Motor neuron (in vitro differentiated cells): ENCODE measurements at regions not wholly inside any gene's neighbourhood (a gene's known extent, or its start where the extent isn't known, plus 50 kb on each side); places are given as distances from the start of the nearest gene placed in this dataset.
"Not testable (repeated sequence)": the region's sequence is repeated elsewhere in the genome, so short reads cannot be mapped to it uniquely, and the experiment has no call there.

Experiments used
- ATAC-seq, 8 experiments: fragments of 200-7000 bp; cut with Tn5 transposase; replicated peaks in 6 of 8; 2 replicates each; pipeline ENCODE4 v1.8.0; 2021; ENCODE audit warnings: mild to moderate bottlenecking in 8 of 8, moderate library complexity in 8 of 8
- H3K27ac ChIP-seq, 2 donors: fragments of 250-450 bp; sonication (Bioruptor Pico); 2 replicates each; pipeline ENCODE4 v1.9.0; 2021; ENCODE audit warnings: antibody characterized with exemption in 2 of 2, mild to moderate bottlenecking in 2 of 2, moderate library complexity in 1 of 2
- H3K4me1 ChIP-seq, 2 donors: fragments of 250-450 bp; sonication (Bioruptor Pico); replicated peaks in 1 of 2; 2 replicates each; pipeline ENCODE4 v1.6.1; 2021; ENCODE audit warnings: antibody characterized with exemption in 2 of 2, mild to moderate bottlenecking in 2 of 2, moderate library complexity in 1 of 2
- H3K4me3 ChIP-seq, 5 donors: fragments of 250-450 bp; sonication (Bioruptor Pico); 2 replicates each; pipeline ENCODE4 v1.9.0; 2021; ENCODE audit warnings: antibody characterized with exemption in 5 of 5, mild to moderate bottlenecking in 5 of 5, moderate library complexity in 4 of 5
- WGBS, 10 experiments: fragments of 450-650 bp; shearing (Covaris generic); methylation state at CpG; one replicate each; pipeline ENCODE4 v1.0.0; 2022; 5-methylcytosine and 5-hydroxymethylcytosine counted together
- in situ Hi-C, 9 experiments: fragments of 400-800 bp; cut with MboI; loops; one replicate each; pipeline ENCODE4 v1.15.0; 2021; ENCODE audit warnings: low sequenced_read_pairs in 9 of 9, low pct_unique_long_range_greater_than_20kb in 2 of 9; ENCODE audit not compliant: unreplicated experiment in 9 of 9

DNA sequence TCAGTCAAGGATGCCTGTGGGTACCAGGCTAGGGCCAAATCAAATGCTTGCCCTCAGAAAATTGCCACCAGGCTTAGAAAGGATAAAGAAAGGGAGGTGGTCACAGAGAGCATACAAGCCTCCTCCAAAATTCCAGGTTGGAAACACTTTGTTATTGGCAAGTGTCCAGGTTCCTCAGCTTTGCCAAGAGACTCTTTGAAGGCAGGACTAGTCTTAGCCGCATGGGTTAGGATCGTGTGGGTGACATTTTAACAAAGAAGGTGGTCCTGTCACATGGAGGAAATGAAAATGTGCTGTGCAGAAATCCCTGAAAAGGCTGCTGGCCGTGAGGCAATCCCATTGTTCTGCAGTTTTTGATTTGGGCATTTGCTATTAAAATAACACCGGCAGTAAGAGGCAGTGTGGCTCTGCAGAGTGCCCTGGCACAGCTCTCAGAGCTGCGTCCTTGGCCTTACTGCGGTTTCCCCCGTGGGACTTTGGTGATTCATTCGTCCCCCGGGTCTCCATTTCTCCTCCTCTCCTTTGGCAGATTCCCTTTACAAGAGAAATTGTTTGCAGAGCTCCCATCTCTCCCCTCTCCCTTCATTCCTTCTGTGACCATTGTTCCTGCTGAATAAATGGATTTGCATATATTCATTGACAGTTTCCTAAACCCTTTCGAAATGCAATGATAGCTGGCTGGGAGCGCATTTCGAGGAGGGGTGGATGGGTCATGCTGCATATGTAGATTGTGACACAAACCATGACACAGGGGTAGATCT is 187.3 kb downstream of the VAPA start:
- H3K4me3 ChIP-seq: no peak overlapping the region
- peaks cover 22 to 25% of the 10 kb centered on the region in 2 donors for H3K4me1 ChIP-seq

DNA sequence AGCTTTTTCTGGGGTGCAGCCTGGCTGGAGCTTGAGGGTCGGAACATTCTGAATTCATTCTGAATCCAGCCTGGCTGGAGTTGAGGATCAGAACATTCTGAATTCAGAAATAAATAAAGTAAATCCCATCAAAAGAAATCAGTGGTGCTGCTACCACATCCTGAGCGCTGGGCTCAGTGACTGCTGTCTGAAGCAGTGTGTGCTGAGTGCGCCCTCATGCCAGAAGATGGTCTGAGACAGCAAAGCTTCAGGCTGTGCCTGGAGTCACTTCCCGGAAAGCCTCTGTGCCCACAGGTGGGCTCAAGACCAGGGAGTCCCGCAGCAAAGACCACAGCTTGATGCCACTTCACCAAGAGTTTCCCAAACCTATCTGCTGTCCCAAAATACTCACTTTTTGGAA is 187.9 kb downstream of the VAPA start:
- 0 to 82% (median 17%) methylated on average over 1 to 4 of the region's 5 CpGs; no CpG with 5 or more reads in 5 of the 10 experiments for WGBS, 10 experiments
- peak; percentile 6 to 56 (median 46) for ATAC-seq
- Histone ChIP-seq H3K27ac (peak overlapping the region; percentile 40 to 45), H3K4me3 (no peak overlapping the region), H3K4me1 (peaks cover 22 to 25% of the 10 kb centered on the region in 2 donors)
- in situ Hi-C loops: no loop called here

More for the DNA sequence above, 187.3 kb downstream of the VAPA start:
- in situ Hi-C loops: no loop called here
- H3K27ac ChIP-seq: peak overlapping the region; percentile 40 to 45
- 0 to 51% (median 20%) methylated on average over 1 to 11 of the region's 12 CpGs; no CpG with 5 or more reads in 2 of the 10 experiments for WGBS, 10 experiments
- ATAC-seq: peak; percentile 64 to 95 (median 94)

DNA sequence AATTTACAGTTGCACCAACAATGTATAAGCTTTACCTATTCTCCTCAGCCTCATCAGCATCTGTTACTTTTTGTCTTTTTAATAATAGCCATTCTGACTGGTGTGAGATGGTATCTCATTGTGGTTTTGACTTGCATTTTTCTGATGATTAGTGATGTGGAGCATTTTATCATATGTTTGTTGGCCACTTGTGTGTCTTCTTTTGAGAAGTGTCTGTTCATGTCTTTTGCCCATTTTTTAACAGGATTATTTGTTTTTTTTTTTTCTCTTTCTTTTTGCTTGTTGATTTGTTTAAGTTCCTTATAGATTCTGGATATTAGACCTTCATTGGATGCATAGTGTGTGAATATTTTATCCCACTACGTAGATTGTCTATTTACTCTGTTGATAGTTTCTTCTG is 191.3 kb downstream of the VAPA start:
- in situ Hi-C loops, H3K27ac ChIP-seq, ATAC-seq, H3K4me3 ChIP-seq: not testable (repeated sequence)
- WGBS, 10 experiments: 22 to 92% (median 76%) methylated on average over 1 of the region's 1 CpG; no CpG with 5 or more reads in 1 of the 10 experiments
- H3K4me1 ChIP-seq: peaks cover 20 to 23% of the 10 kb centered on the region in 2 donors

DNA sequence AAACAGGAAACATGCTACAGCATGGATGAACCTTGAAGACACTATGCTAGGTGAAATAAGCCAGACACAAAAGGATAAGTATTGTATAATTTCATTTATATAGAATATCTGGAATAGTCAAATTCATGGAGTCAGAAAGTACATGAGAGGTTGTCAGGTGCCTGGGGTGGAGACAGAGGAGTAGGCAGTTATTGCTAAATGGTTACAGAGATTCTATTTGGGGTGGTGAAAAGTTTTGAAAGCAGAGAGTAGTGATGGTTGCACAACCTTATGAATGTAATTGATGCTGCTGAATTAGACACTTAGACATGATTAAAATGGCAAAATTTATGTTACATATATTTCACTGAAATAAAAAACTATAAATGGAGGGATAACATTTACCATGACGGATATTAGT is 197.4 kb downstream of the VAPA start:
- in situ Hi-C loops: no loop called here
- WGBS, 10 experiments: 83 to 100% (median 100%) methylated on average over 1 of the region's 1 CpG; no CpG with 5 or more reads in 1 of the 10 experiments
- peak in 2 of 8 experiments; percentile 16 to 22 for ATAC-seq
- Histone ChIP-seq H3K4me1 (peaks cover 5 to 7% of the 10 kb centered on the region in 2 donors), H3K27ac (no peak overlapping the region), H3K4me3 (no peak overlapping the region)

DNA sequence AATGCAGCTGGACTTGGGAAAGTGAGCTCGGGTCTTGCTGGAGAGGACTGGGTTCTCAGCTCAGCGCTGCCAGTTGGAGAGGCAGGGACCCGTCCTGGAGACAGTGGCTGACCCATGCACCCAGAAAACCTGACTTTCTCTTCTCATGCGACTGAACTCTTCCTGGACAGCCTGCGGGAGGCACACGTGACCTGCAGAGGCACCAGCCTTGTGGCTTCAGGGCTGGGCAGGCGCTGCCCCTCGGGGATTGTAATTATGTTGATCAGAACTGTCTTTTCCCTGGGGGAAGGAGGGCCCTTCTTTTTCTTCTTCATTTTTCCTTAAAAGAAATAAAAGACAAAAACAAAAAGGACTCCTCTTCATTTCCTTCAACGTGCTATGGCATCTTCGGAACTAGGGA is 198.1 kb downstream of the VAPA start:
- WGBS, 10 experiments: 20 to 93% (median 78%) methylated on average over 1 to 9 of the region's 10 CpGs; no CpG with 5 or more reads in 1 of the 10 experiments
- no peak overlapping the region for H3K4me3 ChIP-seq
- ATAC-seq: peak in 3 of 8 experiments; percentile 25 to 64 (median 60)
- in situ Hi-C loops: no loop called here
- peaks cover 7 to 10% of the 10 kb centered on the region in 2 donors for H3K4me1 ChIP-seq
- H3K27ac ChIP-seq: no peak overlapping the region

DNA sequence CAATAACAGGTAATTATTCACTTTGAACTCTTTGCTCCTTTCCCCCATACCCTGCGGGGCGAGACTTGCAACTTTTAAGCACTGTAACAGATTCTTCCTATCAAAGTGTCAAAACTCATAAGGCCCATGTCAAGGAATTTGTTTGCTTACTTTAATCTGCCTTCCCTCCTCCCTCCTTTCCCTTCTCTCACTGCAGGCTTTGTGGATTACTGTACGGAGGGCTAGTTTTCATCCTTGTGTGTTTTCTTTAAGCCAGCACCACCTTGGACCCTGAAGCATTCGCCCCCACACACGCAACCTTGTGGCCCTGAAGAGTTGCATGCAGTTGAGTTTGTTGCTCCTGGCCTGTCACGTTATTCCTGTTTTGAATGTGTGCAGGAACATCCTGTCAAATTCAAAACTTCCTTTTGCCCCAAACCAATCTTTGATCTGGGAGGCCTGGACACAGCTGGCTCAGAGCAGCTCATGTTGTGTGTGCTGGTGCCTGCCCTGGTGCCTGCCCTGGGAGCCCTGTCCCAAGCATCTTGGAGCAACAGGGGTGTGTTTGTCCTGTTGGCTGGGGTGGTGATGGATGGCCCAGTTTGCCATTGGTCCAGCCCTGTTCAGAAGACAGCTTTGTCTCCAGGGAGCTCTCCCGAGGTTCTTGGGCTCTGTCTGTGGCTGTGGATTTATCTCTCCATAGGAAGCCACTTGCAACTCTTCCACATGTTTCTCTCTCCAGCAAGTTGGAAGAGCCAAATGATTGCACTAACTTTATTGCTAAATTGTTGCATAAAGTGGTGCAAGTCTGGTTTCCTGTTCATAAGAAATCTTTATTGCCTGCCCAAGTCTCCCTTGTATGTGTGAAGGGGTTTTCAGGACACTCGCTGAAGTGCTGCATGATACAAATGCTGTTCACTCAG is 199.6 kb downstream of the VAPA start:
- Histone ChIP-seq H3K27ac (no peak overlapping the region), H3K4me1 (peaks cover 7 to 10% of the 10 kb centered on the region in 2 donors), H3K4me3 (no peak overlapping the region)
- 84 to 100% (median 93%) methylated on average over 1 to 8 of the region's 8 CpGs; no CpG with 5 or more reads in 1 of the 10 experiments for WGBS, 10 experiments
- in situ Hi-C loops: no loop called here
- ATAC-seq: peak in 2 of 8 experiments; percentile 16 to 33

DNA sequence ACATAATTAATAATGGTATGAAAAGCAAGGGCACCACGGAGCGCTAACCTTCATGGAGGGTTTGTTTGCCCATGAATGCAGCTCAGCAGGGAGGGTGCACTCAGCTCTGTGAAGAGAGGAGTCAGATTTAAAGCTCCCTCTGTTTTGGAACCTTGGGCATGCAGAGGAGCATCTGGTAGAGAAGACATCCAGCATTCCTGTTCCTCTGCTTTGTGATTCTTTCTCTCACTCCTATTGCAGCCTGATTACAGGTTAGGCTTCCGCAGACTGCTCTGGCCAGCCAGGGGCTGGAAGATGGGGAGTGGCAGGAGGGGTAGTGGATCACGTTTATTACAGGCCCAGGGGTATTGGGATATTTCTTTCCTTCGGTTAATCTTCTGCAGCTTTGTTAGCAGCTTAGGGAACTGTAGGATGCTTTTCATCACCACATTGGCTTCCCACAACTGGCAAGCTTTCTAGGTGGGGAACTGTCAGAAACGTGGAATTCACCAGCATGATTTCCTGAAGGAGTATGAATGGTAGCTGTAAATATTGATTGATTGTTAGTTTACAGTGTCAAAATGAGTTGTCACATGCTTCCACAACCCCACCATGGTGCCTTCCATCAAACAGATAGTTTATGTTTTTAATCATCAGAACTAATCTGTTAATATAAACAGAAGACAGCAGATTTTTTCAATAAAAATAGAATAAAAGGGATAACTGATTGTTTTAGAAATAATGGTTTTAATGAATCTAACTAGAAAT is 201.1 kb downstream of the VAPA start:
- in situ Hi-C loops: no loop called here
- WGBS, 10 experiments: 20 to 100% (median 75%) methylated on average over 1 to 3 of the region's 6 CpGs; no CpG with 5 or more reads in 2 of the 10 experiments
- H3K4me3 ChIP-seq: no peak overlapping the region
- H3K27ac ChIP-seq: no peak overlapping the region
- ATAC-seq: peak in 1 of 8 experiments; percentile 53
- peaks cover 7 to 10% of the 10 kb centered on the region in 2 donors for H3K4me1 ChIP-seq

DNA sequence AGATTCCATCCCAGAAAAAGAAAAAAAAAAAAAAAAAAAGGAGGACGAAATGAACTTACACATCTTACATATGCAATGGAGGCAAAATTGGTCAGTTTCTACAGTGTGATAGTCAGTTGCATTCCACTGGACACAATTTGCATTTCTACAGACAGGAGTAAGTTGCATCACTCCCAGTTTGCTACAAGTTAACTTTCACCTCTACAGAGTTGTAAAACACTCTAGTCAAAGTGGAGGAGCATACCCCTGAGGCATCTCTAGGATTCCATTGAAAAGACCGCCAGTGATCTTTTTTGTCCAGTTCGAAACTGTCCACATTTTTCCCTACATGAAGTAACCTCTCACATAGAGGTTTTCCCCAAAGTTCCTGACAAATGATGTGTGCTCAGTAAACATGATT is 202.8 kb downstream of the VAPA start:
- H3K27ac ChIP-seq: no peak overlapping the region
- peak in 1 of 8 experiments; percentile 31 for ATAC-seq
- no peak overlapping the region for H3K4me3 ChIP-seq
- peaks cover 7 to 10% of the 10 kb centered on the region in 2 donors for H3K4me1 ChIP-seq
- WGBS, 10 experiments: 60 to 94% (median 87%) methylated on average over 1 to 3 of the region's 3 CpGs
- in situ Hi-C loops: no loop called here

DNA sequence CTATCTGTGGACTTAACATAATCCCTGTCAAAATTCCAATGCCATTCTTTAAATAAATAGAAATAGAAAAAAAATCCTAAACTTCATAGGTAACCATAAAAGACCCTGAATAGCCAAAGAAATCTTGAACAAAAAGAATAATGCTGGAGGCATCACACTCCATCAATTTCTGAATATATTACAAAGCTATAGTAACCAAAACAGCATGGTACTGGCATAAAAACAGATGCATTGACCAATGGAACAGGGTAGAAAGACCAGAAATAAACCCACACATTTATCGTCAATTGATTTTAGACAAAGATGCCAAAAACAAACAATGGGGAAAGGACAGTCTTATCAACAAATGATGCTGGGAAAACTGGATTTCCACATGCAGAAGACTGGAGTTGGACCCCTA is 205.7 kb downstream of the VAPA start:
- no peak overlapping the region for H3K27ac ChIP-seq
- H3K4me1 ChIP-seq: peaks cover 7 to 11% of the 10 kb centered on the region in 2 donors
- in situ Hi-C loops: no loop called here
- WGBS, 10 experiments: 67 to 100% (median 100%) methylated on average over 1 of the region's 1 CpG; no CpG with 5 or more reads in 2 of the 10 experiments
- no peak for ATAC-seq
- H3K4me3 ChIP-seq: no peak overlapping the region

DNA sequence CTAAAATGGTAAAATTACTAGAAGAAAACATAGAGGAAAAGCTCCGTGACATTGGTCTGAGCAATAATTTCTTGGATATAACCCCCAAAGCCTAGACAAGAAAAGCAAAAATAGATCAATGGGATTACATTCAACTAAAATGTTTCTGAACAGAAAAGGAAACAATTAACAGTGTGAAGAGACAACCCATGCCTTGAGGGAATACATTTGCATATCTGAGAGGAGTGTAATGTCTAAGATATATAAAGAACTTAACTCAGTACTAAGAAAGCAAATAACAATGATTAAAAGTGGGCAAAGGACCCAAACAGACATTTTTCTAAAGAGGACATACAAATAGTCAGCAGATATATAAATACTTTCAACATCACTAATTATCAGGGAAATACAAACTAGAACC is 206.2 kb downstream of the VAPA start:
- in situ Hi-C loops: no loop called here
- no peak overlapping the region for H3K4me3 ChIP-seq
- no peak for ATAC-seq
- WGBS, 10 experiments: 78 to 100% (median 94%) methylated on average over 1 of the region's 1 CpG; no CpG with 5 or more reads in 1 of the 10 experiments
- peaks cover 2 to 10% of the 10 kb centered on the region in 2 donors for H3K4me1 ChIP-seq
- no peak overlapping the region for H3K27ac ChIP-seq

DNA sequence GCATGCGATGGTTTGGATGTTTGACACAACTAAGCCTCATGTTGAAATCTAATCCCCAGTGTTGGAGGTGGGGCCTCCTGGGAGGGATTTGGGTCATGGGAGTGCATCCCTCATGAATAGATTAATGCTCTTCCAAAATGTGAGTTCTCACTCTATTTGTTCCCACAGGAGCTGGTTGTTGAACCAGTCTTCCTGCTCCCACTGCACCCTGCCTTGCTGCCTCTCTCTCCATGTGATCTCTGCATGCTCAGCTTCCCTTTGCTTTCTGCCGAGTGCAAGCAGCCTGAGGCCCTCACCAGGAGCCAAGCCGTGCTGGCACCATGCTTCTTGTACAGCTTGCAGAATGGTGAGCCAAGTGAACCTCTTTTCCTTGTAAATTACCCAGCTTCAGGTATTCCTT is 206.8 kb downstream of the VAPA start:
- in situ Hi-C loops: no loop called here
- ATAC-seq: peak in 2 of 8 experiments; percentile 8 to 12

DNA sequence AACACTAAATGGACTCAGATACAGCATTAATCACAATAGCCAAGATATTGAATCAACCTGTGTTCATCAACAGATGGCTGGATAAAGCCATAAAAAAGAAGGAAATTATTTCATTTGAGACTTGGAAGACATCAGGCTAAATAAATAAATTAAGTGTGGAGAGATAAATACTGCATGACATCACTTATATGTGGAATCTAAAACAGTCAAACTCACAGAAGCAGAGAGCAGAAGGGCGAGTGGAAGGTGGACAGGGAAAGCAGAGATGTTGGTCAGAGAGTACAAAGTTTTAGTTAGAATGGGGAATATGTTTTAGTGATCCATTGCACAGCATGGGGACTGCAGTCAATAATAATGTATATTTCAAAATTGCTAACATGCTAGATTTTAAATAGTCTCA is 207.2 kb downstream of the VAPA start:
- peaks cover 3 to 13% of the 10 kb centered on the region in 2 donors for H3K4me1 ChIP-seq
- ATAC-seq: peak in 1 of 8 experiments; percentile 17
- H3K27ac ChIP-seq: no peak overlapping the region
- no peak overlapping the region for H3K4me3 ChIP-seq
- 38 to 100% (median 75%) methylated on average over 1 of the region's 1 CpG; no CpG with 5 or more reads in 3 of the 10 experiments for WGBS, 10 experiments
- in situ Hi-C loops: no loop called here

More for the DNA sequence above, 206.8 kb downstream of the VAPA start:
- H3K27ac ChIP-seq: no peak overlapping the region
- 29 to 95% (median 68%) methylated on average over 1 to 3 of the region's 3 CpGs; no CpG with 5 or more reads in 2 of the 10 experiments for WGBS, 10 experiments
- H3K4me3 ChIP-seq: no peak overlapping the region
- peaks cover 3 to 13% of the 10 kb centered on the region in 2 donors for H3K4me1 ChIP-seq
